OCI-LY1 (cell line): ENCODE measurements at regions not wholly inside any gene's neighbourhood (a gene's known extent, or its start where the extent isn't known, plus 50 kb on each side); places are given as distances from the start of the nearest gene placed in this dataset.

Source experiments
- H2AFZ ChIP-seq: fragments of 200-600 bp; sonication (generic), shearing (Covaris generic); 2 replicates; pipeline ENCODE4 v1.6.0; 2014; ENCODE audit warnings: antibody characterized with exemption, mild to moderate bottlenecking, low read length
- H3F3A ChIP-seq: fragments of 200-600 bp; sonication (generic), shearing (Covaris generic); 2 replicates; pipeline ENCODE4 v1.6.0; 2014; ENCODE audit warnings: mild to moderate bottlenecking, antibody characterized with exemption, low read length, moderate library complexity; ENCODE audit not compliant: insufficient read depth
- H3K27ac ChIP-seq: fragments of 200-600 bp; sonication (generic); 2 replicates; pipeline ENCODE4 v1.5.1; 2014; ENCODE audit warnings: low read length, mixed run types, mild to moderate bottlenecking, low read depth; ENCODE audit not compliant: poor library complexity, severe bottlenecking
- H3K27me3 ChIP-seq: fragments of 200-600 bp; sonication (generic); 2 replicates; pipeline ENCODE4 v1.6.0; 2014; ENCODE audit warnings: antibody characterized with exemption, mild to moderate bottlenecking, low read length, moderate library complexity; ENCODE audit not compliant: insufficient read depth
- H3K36me3 ChIP-seq: fragments of 200-600 bp; sonication (generic); 2 replicates; pipeline ENCODE4 v1.6.1; 2014; ENCODE audit warnings: mild to moderate bottlenecking, antibody characterized with exemption, low read length, moderate library complexity, mixed read lengths; ENCODE audit not compliant: insufficient read depth
- H3K4me1 ChIP-seq: fragments of 200-600 bp; sonication (generic); 2 replicates; pipeline ENCODE4 v1.5.1; 2014; ENCODE audit warnings: mild to moderate bottlenecking, low read length, moderate library complexity; ENCODE audit not compliant: insufficient read depth, severe bottlenecking
- H3K4me2 ChIP-seq: fragments of 200-600 bp; sonication (generic), shearing (Covaris generic); 2 replicates; pipeline ENCODE4 v1.6.1; 2014; ENCODE audit warnings: low read length
- H3K4me3 ChIP-seq: fragments of 200-600 bp; sonication (generic); 2 replicates; pipeline ENCODE4 v1.5.1; 2014; ENCODE audit warnings: low read length, low read depth, mild to moderate bottlenecking, mixed read lengths; ENCODE audit not compliant: poor library complexity, severe bottlenecking
- H3K79me2 ChIP-seq: fragments of 200-600 bp; shearing (Covaris generic); 2 replicates; pipeline ENCODE4 v1.6.1; 2016; ENCODE audit warnings: mixed run types, low read length, mixed read lengths; ENCODE audit not compliant: insufficient read depth
- H3K9ac ChIP-seq: fragments of 200-600 bp; sonication (generic), shearing (Covaris generic); 2 replicates; pipeline ENCODE4 v1.6.1; 2014; ENCODE audit warnings: mild to moderate bottlenecking, low read length, mixed read lengths
- H3K9me2 ChIP-seq: fragments of 200-600 bp; sonication (generic), shearing (Covaris generic); 2 replicates; pipeline ENCODE4 v1.6.1; 2014; ENCODE audit warnings: low read depth, mild to moderate bottlenecking, low read length, mixed read lengths
- H3K9me3 ChIP-seq: fragments of 200-600 bp; shearing (Covaris generic); 2 replicates; pipeline ENCODE4 v1.6.1; 2014; ENCODE audit warnings: low read length, mixed read lengths
- H4K20me1 ChIP-seq: fragments of 200-600 bp; sonication (generic), shearing (Covaris generic); 2 replicates; pipeline ENCODE4 v1.6.0; 2016; ENCODE audit warnings: mild to moderate bottlenecking, low read length; ENCODE audit not compliant: insufficient read depth
- CTCF ChIP-seq: fragments of 200-600 bp; sonication (generic), shearing (Covaris generic); IDR thresholded peaks from 2 replicates; pipeline ENCODE4 v1.5.1; 2017; ENCODE audit warnings: mild to moderate bottlenecking, antibody characterized with exemption, low read length, moderate library complexity, mixed read lengths
- EZH2 ChIP-seq: fragments of 200-600 bp; sonication (generic), shearing (Covaris generic); IDR thresholded peaks from 2 replicates; pipeline ENCODE4 v1.8.0; 2017; ENCODE audit warnings: borderline replicate concordance, mixed run types, mild to moderate bottlenecking, antibody characterized with exemption, low read length, moderate library complexity, mixed read lengths

DNA sequence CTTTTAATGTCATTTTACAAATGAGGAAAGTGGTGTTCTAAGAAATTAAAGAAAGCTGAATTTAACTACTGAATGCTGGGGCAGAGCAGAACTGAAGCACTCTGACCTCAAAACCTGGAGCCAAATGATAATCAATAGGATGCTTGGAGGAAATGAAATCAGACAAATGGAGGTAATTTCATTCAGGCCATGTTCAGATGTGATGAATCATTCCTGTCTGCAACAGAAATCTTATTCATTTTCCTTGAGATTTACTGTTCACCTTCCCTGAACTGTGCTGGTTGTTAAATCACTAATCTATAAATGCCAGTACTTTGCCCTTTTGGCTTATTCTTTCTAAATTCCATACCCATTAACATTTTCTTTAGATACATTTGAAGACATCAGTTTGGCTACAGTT lies 85.6 kb upstream of the SNX7 start:
- Histone ChIP-seq H3K4me2 (no peak overlapping the region), H3K27me3 (no peaks in the 10 kb centered on the region), H2AFZ (no peak overlapping the region), H4K20me1 (no peaks in the 10 kb centered on the region), H3K4me1 (no peaks in the 10 kb centered on the region), H3K9ac (no peak overlapping the region), H3K9me3 (no peaks in the 10 kb centered on the region), H3F3A (no peaks in the 10 kb centered on the region), H3K36me3 (no peaks in the 10 kb centered on the region), H3K79me2 (no peaks in the 10 kb centered on the region), H3K4me3 (no peak overlapping the region), H3K9me2 (no peaks in the 10 kb centered on the region), H3K27ac (no peak overlapping the region)
- no peak for TF ChIP-seq CTCF
- TF ChIP-seq EZH2 = no peak

GRCh38 chr1:98565951-98566350 lies 95.6 kb upstream of the SNX7 start:
- Histone ChIP-seq H3K4me3 (no peak overlapping the region), H3K79me2 (no peaks in the 10 kb centered on the region)

DNA sequence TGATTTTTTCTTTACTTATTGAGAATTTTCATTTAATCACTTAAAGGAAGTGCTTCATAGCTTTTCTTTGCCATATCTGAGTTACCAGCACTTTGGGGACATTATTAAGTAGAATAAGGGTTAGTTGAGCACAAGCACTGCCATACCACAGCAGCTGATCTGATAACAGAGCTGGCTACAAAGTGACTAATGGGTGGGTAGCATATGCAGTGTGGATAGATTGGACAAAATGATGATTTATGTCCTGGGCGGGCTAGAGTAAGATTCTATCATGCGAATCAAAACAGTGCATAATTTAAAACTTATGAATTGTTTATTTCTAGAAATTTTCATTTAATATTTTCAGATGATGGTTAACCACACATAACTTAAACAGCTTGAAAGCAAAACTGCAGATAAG lies 102.2 kb upstream of the SNX7 start:
- no peaks in the 10 kb centered on the region for H3K4me1 ChIP-seq
- no peaks in the 10 kb centered on the region for H3K9me2 ChIP-seq
- no peaks in the 10 kb centered on the region for H3K9me3 ChIP-seq
- no peaks in the 10 kb centered on the region for H3K36me3 ChIP-seq
- no peaks in the 10 kb centered on the region for H3K79me2 ChIP-seq
- no peak overlapping the region for H3K4me3 ChIP-seq
- H3K27me3 ChIP-seq = no peaks in the 10 kb centered on the region
- no peaks in the 10 kb centered on the region for H4K20me1 ChIP-seq
- no peak overlapping the region for H3K9ac ChIP-seq
- no peak overlapping the region for H3K27ac ChIP-seq
- no peak overlapping the region for H3K4me2 ChIP-seq
- H3F3A ChIP-seq = no peaks in the 10 kb centered on the region
- TF ChIP-seq CTCF (no peak), EZH2 (no peak)
- no peak overlapping the region for H2AFZ ChIP-seq

More at GRCh38 chr1:98565951-98566350, 95.6 kb upstream of the SNX7 start:
- Histone ChIP-seq H3K36me3 (no peaks in the 10 kb centered on the region), H3K9me2 (no peaks in the 10 kb centered on the region), H3K9me3 (no peaks in the 10 kb centered on the region), H4K20me1 (no peaks in the 10 kb centered on the region), H3F3A (no peaks in the 10 kb centered on the region), H3K27me3 (no peaks in the 10 kb centered on the region), H2AFZ (no peak overlapping the region), H3K27ac (no peak overlapping the region), H3K9ac (no peak overlapping the region), H3K4me1 (no peaks in the 10 kb centered on the region), H3K4me2 (no peak overlapping the region)
- TF ChIP-seq EZH2 = no peak
- TF ChIP-seq CTCF = no peak
